T-cell (primary cell): ENCODE measurements at regions not wholly inside any gene's neighbourhood (a gene's known extent, or its start where the extent isn't known, plus 50 kb on each side); places are given as distances from the start of the nearest gene placed in this dataset.

Experiments
- ATAC-seq, 4 experiments: fragments of 200-7000 bp in 3 of 4; fragments of 150-1000 bp in 1 of 4; cut with Tn5 transposase; replicated peaks in 1 of 4; 1 replicate in 3 of 4; 2 replicates in 1 of 4; pipeline ENCODE4 v1.10.0; 2021; ENCODE audit warnings: moderate library complexity in 3 of 4, mild to moderate bottlenecking in 2 of 4, moderate number of reproducible peaks in 1 of 4
- CTCF ChIA-PET, 2 donors: fragments of 300-600 bp; sonication (Branson Sonifier 250); formaldehyde crosslinking; loops; one replicate each; lab custom pipeline; 2022; ENCODE audit warnings: antibody characterized with exemption in 2 of 2; lab: Charles Lee
- POLR2A ChIA-PET, 2 donors: fragments of 300-600 bp; sonication (Branson Sonifier 250); formaldehyde crosslinking; loops; one replicate each; lab custom pipeline; 2022; ENCODE audit warnings: antibody characterized with exemption in 2 of 2; lab: Charles Lee
- DNase-seq, 35 experiments: peaks; one replicate each; pipeline versions ENCODE4 v3.0.0 to v3.0.0-alpha.2; 2013 to 2023
- H3K27ac ChIP-seq: one replicate; pipeline ENCODE4 v1.5.1; 2013; ENCODE audit warnings: low read length
- H3K27me3 ChIP-seq, 2 experiments: replicated peaks in 1 of 2; 1 replicate in 1 of 2; 2 replicates in 1 of 2; pipeline versions ENCODE4 v1.6.1 to v1.7.0; 2013; ENCODE audit warnings: low read length in 1 of 2, mixed read lengths in 1 of 2; ENCODE audit not compliant: control insufficient read depth in 2 of 2, insufficient read depth in 2 of 2; ENCODE audit errors: extremely low read depth in 1 of 2
- H3K36me3 ChIP-seq, 2 donors: 1 replicate in 1 of 2; 2 replicates in 1 of 2; pipeline versions ENCODE4 v1.6.1 to v1.7.0; 2013; ENCODE audit warnings: low read length in 1 of 2; ENCODE audit not compliant: control insufficient read depth in 2 of 2, insufficient read depth in 1 of 2; ENCODE audit errors: extremely low read depth in 1 of 2
- H3K4me1 ChIP-seq, 2 experiments: 1 replicate in 1 of 2; 2 replicates in 1 of 2; pipeline versions ENCODE4 v1.6.1 to v1.7.0; 2013; ENCODE audit warnings: low read length in 2 of 2, mixed read lengths in 1 of 2; ENCODE audit not compliant: insufficient read depth in 2 of 2, control insufficient read depth in 1 of 2; ENCODE audit errors: extremely low read depth in 1 of 2
- H3K4me3 ChIP-seq, 2 donors: 1 replicate in 1 of 2; 2 replicates in 1 of 2; pipeline versions ENCODE4 v1.5.1 to v1.7.0; 2013; ENCODE audit warnings: mild to moderate bottlenecking in 2 of 2, low read length in 1 of 2, moderate library complexity in 1 of 2; ENCODE audit not compliant: control insufficient read depth in 1 of 2; ENCODE audit errors: extremely low read depth in 1 of 2
- H3K9me3 ChIP-seq: 2 replicates; pipeline ENCODE4 v1.7.0; 2013
- H3K27ac Mint-ChIP-seq, 2 donors: one replicate each; pipeline ENCODE4 v1.8.0; 2020 to 2021; ENCODE audit warnings: mild to moderate bottlenecking in 2 of 2, mixed read lengths in 2 of 2
- H3K27me3 Mint-ChIP-seq, 2 donors: one replicate each; pipeline ENCODE4 v1.8.0; 2021 to 2022; ENCODE audit warnings: mixed read lengths in 2 of 2
- H3K36me3 Mint-ChIP-seq: one replicate; pipeline ENCODE4 v1.8.0; 2021; ENCODE audit warnings: mixed read lengths
- H3K4me1 Mint-ChIP-seq, 3 donors: one replicate each; pipeline ENCODE4 v1.8.0; 2020 to 2022; ENCODE audit warnings: mixed read lengths in 3 of 3, mild to moderate bottlenecking in 1 of 3
- H3K4me3 Mint-ChIP-seq, 3 donors: one replicate each; pipeline ENCODE4 v1.8.0; 2020 to 2022; ENCODE audit warnings: mild to moderate bottlenecking in 3 of 3, mixed read lengths in 3 of 3, moderate library complexity in 3 of 3
- H3K9me3 Mint-ChIP-seq, 3 donors: one replicate each; pipeline ENCODE4 v1.8.0; 2020 to 2022; ENCODE audit warnings: mixed read lengths in 3 of 3
- WGBS: methylation state at CpG from one replicate; pipeline ENCODE4 v1.1.5; 2013; ENCODE audit warnings: missing lambda C conversion rate; ENCODE audit not compliant: insufficient coverage; 5-methylcytosine and 5-hydroxymethylcytosine counted together

DNA sequence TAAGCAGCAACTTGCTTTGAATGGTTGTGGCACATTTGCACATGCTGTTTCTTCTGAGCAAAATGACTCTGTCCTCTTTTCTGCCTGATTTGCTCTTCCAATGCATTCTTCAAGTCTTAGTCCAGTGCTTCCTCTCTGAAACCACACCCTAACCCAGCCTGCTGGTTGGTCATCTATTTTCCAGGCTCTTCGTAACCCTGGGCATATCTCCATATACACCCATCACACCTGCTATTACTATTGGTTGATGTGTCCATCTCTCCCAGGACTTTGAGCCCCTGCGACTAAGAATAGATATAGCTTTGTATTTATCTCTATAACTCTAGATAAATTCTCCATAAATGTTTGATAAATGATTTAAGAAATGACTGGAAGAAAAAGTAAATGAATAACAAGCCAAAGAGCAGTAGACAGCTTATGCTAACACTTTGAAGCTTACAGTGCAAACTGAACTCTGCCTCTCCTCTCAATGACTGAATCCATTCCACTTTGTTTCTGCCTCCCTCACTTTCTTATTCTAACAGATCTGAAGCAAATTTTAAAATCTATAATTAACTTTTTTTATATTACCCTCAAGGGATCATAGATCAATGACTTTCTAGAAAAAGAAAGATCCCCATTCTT is 59.7 kb upstream of the NT5E start:
- peaks cover 0 to 2% of the 10 kb centered on the region in 2 experiments for H3K27me3 ChIP-seq
- ChIA-PET POLR2A (interaction anchor here in 1 of 2 donors (0.5 kb wide), 1 partner anchor 16 kb away, joined by 4 read pairs; no protein-coding TSS in a partner anchor), CTCF (no interaction called here)
- DNase-seq (no peak), ATAC-seq (no peak)
- no peak overlapping the region for H3K27ac ChIP-seq
- H3K4me3 ChIP-seq: no peak overlapping the region
- H3K4me3 Mint-ChIP-seq: no peak overlapping the region
- no peaks in the 10 kb centered on the region for H3K36me3 ChIP-seq
- H3K4me1 ChIP-seq: no peaks in the 10 kb centered on the region
- no peak overlapping the region for H3K27ac Mint-ChIP-seq
- no peaks in the 10 kb centered on the region for H3K9me3 ChIP-seq
- no peaks in the 10 kb centered on the region for H3K36me3 Mint-ChIP-seq
- WGBS: no CpG with 5 or more reads among the region's 2 CpGs
- no peaks in the 10 kb centered on the region for H3K4me1 Mint-ChIP-seq
- H3K27me3 Mint-ChIP-seq: peaks cover 5 to 8% of the 10 kb centered on the region in 2 donors
- no peaks in the 10 kb centered on the region for H3K9me3 Mint-ChIP-seq

DNA sequence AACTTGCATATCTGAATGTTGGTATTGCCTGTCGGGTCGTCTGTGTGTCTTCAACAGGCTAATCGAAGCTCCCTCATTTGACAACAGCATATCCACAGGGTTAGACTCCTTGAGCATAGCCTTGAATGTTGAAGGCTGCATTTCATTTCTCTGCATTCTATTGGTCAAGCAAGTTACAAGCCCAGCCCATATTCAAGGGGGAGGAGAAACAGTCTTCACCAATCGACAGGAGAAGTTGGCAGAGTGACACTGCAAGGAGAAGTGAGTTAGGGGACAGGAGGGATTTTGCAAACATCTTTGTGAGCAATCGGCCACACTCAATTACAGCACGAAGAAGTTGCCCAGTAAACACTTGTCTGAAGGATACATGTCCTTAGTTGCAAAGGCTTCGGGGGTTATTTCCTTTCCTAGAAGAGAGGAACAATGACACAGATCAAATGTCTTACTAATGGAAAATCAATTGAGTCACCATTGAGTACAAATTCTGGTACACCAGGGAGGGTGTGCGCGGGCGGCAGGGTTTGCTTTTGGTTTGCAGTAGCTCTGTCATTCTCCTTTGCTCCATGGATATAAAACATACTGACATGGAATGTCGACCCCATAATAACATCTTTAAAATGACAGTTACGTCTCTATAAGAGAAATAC is 60.6 kb upstream of the NT5E start:
- no peaks in the 10 kb centered on the region for H3K9me3 ChIP-seq
- ChIA-PET CTCF (interaction anchor here in 1 of 2 donors (0.5 kb wide), 1 partner anchor 28 kb away, joined by 4 read pairs; no protein-coding TSS in a partner anchor), POLR2A (no interaction called here)
- no peak overlapping the region for H3K27ac ChIP-seq
- ATAC-seq: no peak
- Mint-ChIP-seq H3K4me3 (no peak overlapping the region), H3K9me3 (no peaks in the 10 kb centered on the region), H3K4me1 (no peaks in the 10 kb centered on the region), H3K27ac (no peak overlapping the region), H3K36me3 (no peaks in the 10 kb centered on the region), H3K27me3 (peaks cover 7 to 8% of the 10 kb centered on the region in 2 donors)
- H3K27me3 ChIP-seq: peaks cover 0 to 2% of the 10 kb centered on the region in 2 experiments
- WGBS: 100% methylated on average over 1 of the region's 12 CpGs
- no peak for DNase-seq
- no peak overlapping the region for H3K4me3 ChIP-seq
- H3K4me1 ChIP-seq: no peaks in the 10 kb centered on the region
- H3K36me3 ChIP-seq: no peaks in the 10 kb centered on the region

DNA sequence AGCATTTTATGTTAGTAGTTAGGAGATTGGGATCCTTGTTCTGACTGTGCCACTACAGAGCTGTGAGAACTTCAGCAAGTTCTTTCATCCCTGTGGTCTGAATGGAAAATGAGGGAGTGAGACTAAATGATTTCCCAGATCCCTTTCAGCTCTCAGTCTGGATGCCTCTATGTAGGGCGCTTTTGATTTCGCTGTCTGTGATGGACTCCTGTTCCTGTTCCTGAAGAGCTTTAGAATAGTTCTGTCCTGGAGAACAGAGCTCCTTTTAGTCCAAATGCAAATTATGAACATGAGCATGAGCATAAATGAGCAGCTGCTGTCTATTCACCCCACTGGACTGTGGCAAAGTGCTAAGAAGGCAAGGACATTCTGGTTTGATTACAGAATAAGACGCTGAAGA is 61.4 kb upstream of the NT5E start:
- Mint-ChIP-seq H3K4me1 (no peaks in the 10 kb centered on the region), H3K36me3 (no peaks in the 10 kb centered on the region), H3K4me3 (no peak overlapping the region), H3K9me3 (no peaks in the 10 kb centered on the region), H3K27ac (no peak overlapping the region), H3K27me3 (peaks cover 7 to 8% of the 10 kb centered on the region in 2 donors)
- H3K27ac ChIP-seq: no peak overlapping the region
- H3K36me3 ChIP-seq: no peaks in the 10 kb centered on the region
- peaks cover 0 to 2% of the 10 kb centered on the region in 2 experiments for H3K27me3 ChIP-seq
- DNase-seq (no peak), ATAC-seq (no peak)
- no peak overlapping the region for H3K4me3 ChIP-seq
- CTCF ChIA-PET: no interaction called here
- no peaks in the 10 kb centered on the region for H3K9me3 ChIP-seq
- WGBS: 100% methylated on average over 2 of the region's 3 CpGs
- no peaks in the 10 kb centered on the region for H3K4me1 ChIP-seq
- POLR2A ChIA-PET: no interaction called here

DNA sequence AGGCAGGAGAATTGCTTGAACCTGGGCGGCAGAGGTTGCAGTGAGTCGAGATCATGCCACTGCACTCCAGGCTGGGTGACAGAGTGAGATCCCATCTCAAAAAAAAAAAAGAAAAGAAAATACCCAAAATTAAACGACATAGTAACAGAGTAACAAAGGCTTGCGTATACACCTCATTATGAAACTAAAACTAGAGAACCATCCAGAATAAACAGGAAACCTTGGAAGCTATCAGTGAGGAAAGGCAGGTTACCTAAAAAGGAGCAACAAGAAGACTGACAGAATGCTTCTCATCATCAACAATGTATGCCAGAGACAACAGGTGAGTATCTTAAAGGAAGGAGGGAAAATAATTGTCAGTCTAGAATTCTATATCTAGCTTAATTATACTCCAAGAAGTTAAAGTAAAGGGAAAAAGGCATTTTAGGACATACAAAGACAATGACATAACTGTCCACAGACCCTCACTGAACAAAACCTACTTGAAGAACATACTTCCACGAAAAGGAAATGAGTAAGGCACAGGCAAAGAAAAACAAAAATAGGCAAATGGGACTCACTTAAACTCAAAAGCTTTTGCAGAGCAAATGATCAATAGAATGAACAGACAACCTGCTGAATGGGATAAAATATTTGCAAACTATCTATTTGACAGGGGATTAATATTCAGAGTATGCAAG is 64.1 kb upstream of the NT5E start:
- POLR2A ChIA-PET: no interaction called here
- no peaks in the 10 kb centered on the region for H3K36me3 ChIP-seq
- no peaks in the 10 kb centered on the region for H3K9me3 Mint-ChIP-seq
- ATAC-seq (no peak), DNase-seq (no peak)
- no peaks in the 10 kb centered on the region for H3K4me1 Mint-ChIP-seq
- H3K27ac ChIP-seq: no peak overlapping the region
- WGBS: 100% methylated on average over 1 of the region's 5 CpGs
- H3K4me3 ChIP-seq: no peak overlapping the region
- peaks cover 0 to 2% of the 10 kb centered on the region in 2 experiments for H3K27me3 ChIP-seq
- no peaks in the 10 kb centered on the region for H3K9me3 ChIP-seq
- H3K27ac Mint-ChIP-seq: no peak overlapping the region
- H3K36me3 Mint-ChIP-seq: no peaks in the 10 kb centered on the region
- H3K4me3 Mint-ChIP-seq: no peak overlapping the region
- CTCF ChIA-PET: no interaction called here
- H3K4me1 ChIP-seq: no peaks in the 10 kb centered on the region
- peaks cover 7 to 8% of the 10 kb centered on the region in 2 donors for H3K27me3 Mint-ChIP-seq

DNA sequence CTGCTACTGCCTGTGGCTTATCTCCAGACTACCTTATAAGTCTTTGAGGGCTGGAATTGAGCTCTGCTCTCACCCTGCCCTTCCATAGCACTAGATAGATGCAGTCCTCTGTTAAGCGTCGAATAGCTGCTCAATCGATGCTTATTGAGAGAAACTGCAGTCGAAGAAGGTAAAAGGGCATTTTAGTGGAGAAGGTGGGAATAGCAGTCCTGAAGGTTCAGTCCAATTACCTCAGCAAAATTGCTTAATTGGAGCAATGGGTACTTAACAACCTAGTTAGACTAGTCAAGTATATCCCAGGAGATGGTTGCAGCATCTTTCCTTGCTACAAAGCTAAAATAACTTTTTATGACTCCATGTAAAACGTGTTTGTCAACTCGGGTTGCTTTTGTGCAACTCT is 66.8 kb upstream of the NT5E start:
- Mint-ChIP-seq H3K27me3 (peaks cover 0 to 5% of the 10 kb centered on the region in 2 donors), H3K4me1 (no peaks in the 10 kb centered on the region), H3K27ac (no peak overlapping the region), H3K4me3 (no peak overlapping the region), H3K9me3 (peaks cover 0 to 5% (median 0%) of the 10 kb centered on the region in 3 donors), H3K36me3 (no peaks in the 10 kb centered on the region)
- H3K4me1 ChIP-seq: no peaks in the 10 kb centered on the region
- WGBS: no CpG with 5 or more reads among the region's 6 CpGs
- H3K27me3 ChIP-seq: peaks cover 0 to 2% of the 10 kb centered on the region in 2 experiments
- no peak overlapping the region for H3K4me3 ChIP-seq
- H3K36me3 ChIP-seq: no peaks in the 10 kb centered on the region
- POLR2A ChIA-PET: no interaction called here
- DNase-seq (no peak), ATAC-seq (no peak)
- no peaks in the 10 kb centered on the region for H3K9me3 ChIP-seq
- CTCF ChIA-PET: no interaction called here
- H3K27ac ChIP-seq: no peak overlapping the region

DNA sequence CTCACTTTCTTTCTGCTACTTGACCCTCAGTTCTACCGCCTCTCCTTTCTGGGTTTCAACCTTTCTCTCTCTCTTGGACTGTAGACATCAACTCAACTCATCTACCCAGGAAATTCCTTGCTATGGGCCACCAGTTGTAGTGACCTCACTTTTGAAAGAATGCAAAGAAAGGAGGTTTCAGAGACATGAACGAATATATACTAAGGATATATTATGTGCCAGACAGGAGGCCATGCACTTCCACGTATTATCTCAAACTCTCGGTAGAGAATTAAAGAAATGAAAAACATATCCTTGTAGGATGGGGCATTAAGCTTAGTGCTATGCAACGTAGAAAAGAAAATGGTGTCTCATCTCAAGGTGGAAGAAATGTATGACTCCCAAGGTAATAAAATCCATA is 67.3 kb upstream of the NT5E start:
- Mint-ChIP-seq H3K36me3 (no peaks in the 10 kb centered on the region), H3K4me3 (no peak overlapping the region), H3K4me1 (no peaks in the 10 kb centered on the region), H3K27ac (no peak overlapping the region), H3K27me3 (peaks cover 0 to 5% of the 10 kb centered on the region in 2 donors), H3K9me3 (peaks cover 0 to 5% (median 0%) of the 10 kb centered on the region in 3 donors)
- Histone ChIP-seq H3K4me3 (no peak overlapping the region), H3K9me3 (no peaks in the 10 kb centered on the region), H3K4me1 (no peaks in the 10 kb centered on the region), H3K36me3 (no peaks in the 10 kb centered on the region), H3K27ac (no peak overlapping the region), H3K27me3 (peaks cover 0 to 2% of the 10 kb centered on the region in 2 experiments)
- WGBS: no CpG with 5 or more reads among the region's 5 CpGs
- no peak for DNase-seq
- ChIA-PET CTCF (interaction anchor here in 1 of 2 donors (0.5 kb wide), 1 partner anchor 152 kb away, joined by 5 read pairs; no protein-coding TSS in a partner anchor), POLR2A (no interaction called here)
- no peak for ATAC-seq
